Heart left ventricle (tissue), 16 donors: ENCODE measurements at regions not wholly inside any gene's neighbourhood (a gene's known extent, or its start where the extent isn't known, plus 50 kb on each side); places are given as distances from the start of the nearest gene placed in this dataset.

ENCODE experiments used
- ATAC-seq, 4 donors: fragments of 200-7000 bp; cut with Tn5 transposase; one replicate each; pipeline ENCODE4 v1.9.1; 2020 to 2022; ENCODE audit warnings: moderate library complexity in 4 of 4, mild to moderate bottlenecking in 3 of 4, moderate number of reproducible peaks in 1 of 4
- DNase-seq, 5 donors: peaks; one replicate each; pipeline ENCODE4 v3.0.0-alpha.2; 2020
- H3K27ac ChIP-seq, 12 donors: fragments of 200-600 bp; sonication (generic) in 4 of 12; one replicate each; pipeline versions ENCODE4 v1.5.0 to v1.8.0; 2016 to 2022; ENCODE audit warnings: mild to moderate bottlenecking in 2 of 12
- H3K27me3 ChIP-seq, 9 donors: fragments of 200-600 bp; sonication (generic) in 2 of 9; one replicate each; pipeline versions ENCODE4 v1.5.1 to v1.8.0; 2016 to 2022; ENCODE audit warnings: mild to moderate bottlenecking in 3 of 9
- H3K36me3 ChIP-seq, 9 donors: fragments of 200-600 bp; sonication (generic) in 2 of 9; one replicate each; pipeline versions ENCODE4 v1.5.0 to v1.8.0; 2018 to 2022; ENCODE audit warnings: mild to moderate bottlenecking in 2 of 9
- H3K4me1 ChIP-seq, 12 donors: fragments of 200-600 bp; sonication (generic) in 4 of 12; one replicate each; pipeline versions ENCODE4 v1.5.0 to v1.8.0; 2016 to 2022; ENCODE audit warnings: mild to moderate bottlenecking in 3 of 12
- H3K4me3 ChIP-seq, 12 donors: fragments of 200-600 bp; sonication (generic) in 4 of 12; one replicate each; pipeline versions ENCODE4 v1.5.0 to v1.8.0; 2017 to 2022; ENCODE audit warnings: mild to moderate bottlenecking in 9 of 12, moderate library complexity in 4 of 12
- H3K9me3 ChIP-seq, 12 donors: fragments of 200-600 bp; sonication (generic) in 4 of 12; one replicate each; pipeline versions ENCODE4 v1.5.0 to v1.8.0; 2016 to 2022; ENCODE audit warnings: mild to moderate bottlenecking in 1 of 12
- POLR2A ChIP-seq, 2 donors: fragments of 450-650 bp; IDR thresholded peaks; one replicate each; pipeline ENCODE4 v1.6.1; 2017; ENCODE audit warnings: antibody characterized with exemption in 2 of 2, mild to moderate bottlenecking in 2 of 2, moderate library complexity in 2 of 2
- WGBS, 4 donors: extraction: QIAGEN DNeasy Blood & Tissue Kit in 2 of 4; methylation state at CpG; one replicate each; pipeline versions ENCODE4 v1.1.5 to v1.1.7; 2013 to 2018; 5-methylcytosine and 5-hydroxymethylcytosine counted together
- intact Hi-C, 10 donors: fragments of 100-400 bp; cut with DNase I; formaldehyde crosslinking; loops; one replicate each; pipeline versions ENCODE4 v1.11.1 to v1.14.2; 2022
- TF ChIP-seq, protein P1 (sequence below), 12 donors: fragments of 200-600 bp; sonication (generic) in 4 of 12; IDR thresholded peaks; one replicate each; pipeline versions ENCODE4 v1.5.0 to v1.8.0; 2018 to 2022; ENCODE audit warnings: antibody characterized with exemption in 12 of 12, mild to moderate bottlenecking in 5 of 12
- donor health status: ischemic (EF 13 %, LVEDD 7.1; RV severe dilation, severe dysfunction).
- donor health status: healthy with polysubstance abuse.
- donor health status: DM: no; HTN: yes; CAD: no.
- donor health status: DM: no; HTN: no; CAD: no.
- donor health status: ischemic (EF 25% LVEDD 6.9; RV normal size, moderate dysfunction).
- donor health status: ischemic (EF 25% LVEDD 5.7; RV mildly dilated, moderate dysfunction).
- donor health status: healthy.
- donor health status: DM: yes; HTN: yes; CAD: no.
- donor health status: ischemic (EF 35%, LVEDD 5.7; RV mildly dilated, moderate dysfunction).
- donor health status: nonischemic (EF 11% LVEDD 7.7; RV severe dilation, severe dysfunction).
- donor health status: DM: yes; HTN: yes; CAD: no.
- donor health status: PGD.
- donor health status: ischemic (EF 29% LVEDD 5.4; RV normal size, mild dysfunction).
- donor health status: nonischemic (EF 23%, LVEDD 6.1; RV moderate dilation, normal function).

DNA sequence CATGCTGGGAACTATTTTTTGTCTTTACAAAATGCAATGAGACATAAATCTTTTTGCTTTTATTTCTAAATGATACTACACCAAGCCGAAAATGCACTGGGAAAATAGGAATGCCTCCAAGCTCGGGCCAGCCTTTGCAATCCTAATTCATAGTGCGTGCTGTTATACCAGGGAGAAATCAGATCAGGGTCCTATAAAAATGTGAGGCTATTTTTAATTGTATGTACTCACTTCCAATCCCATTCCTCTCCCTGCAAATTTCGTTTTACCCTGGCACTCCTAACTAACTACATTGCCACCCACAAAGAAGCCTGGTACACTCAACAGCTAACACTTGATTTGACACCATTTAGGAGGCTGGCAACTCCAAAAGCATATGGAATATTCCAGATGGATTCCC is 350.6 kb upstream of the ZFP64 start:
- no peak overlapping the region for H3K4me3 ChIP-seq
- no peaks in the 10 kb centered on the region for H3K4me1 ChIP-seq

DNA sequence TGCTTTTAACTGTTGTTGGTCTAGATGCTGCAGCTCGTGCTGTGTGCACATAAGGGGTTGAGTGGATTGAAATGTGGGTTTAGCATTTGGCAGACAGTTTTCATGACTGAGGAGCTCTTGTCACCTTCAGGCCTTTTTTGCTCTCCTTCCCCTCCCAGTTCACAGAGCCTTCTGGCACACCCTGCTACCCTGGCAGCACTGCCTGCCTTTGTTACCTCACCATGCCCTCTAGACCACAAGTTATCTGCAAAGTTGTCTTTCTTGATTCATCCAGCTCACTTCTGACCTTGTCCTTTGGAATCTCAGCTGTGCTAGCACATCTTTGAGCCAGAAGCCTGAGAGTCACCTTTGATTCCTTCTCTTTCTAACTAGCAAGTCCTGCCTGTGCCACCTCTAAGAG is 348.9 kb upstream of the ZFP64 start:
- TF ChIP-seq, protein P1, sequence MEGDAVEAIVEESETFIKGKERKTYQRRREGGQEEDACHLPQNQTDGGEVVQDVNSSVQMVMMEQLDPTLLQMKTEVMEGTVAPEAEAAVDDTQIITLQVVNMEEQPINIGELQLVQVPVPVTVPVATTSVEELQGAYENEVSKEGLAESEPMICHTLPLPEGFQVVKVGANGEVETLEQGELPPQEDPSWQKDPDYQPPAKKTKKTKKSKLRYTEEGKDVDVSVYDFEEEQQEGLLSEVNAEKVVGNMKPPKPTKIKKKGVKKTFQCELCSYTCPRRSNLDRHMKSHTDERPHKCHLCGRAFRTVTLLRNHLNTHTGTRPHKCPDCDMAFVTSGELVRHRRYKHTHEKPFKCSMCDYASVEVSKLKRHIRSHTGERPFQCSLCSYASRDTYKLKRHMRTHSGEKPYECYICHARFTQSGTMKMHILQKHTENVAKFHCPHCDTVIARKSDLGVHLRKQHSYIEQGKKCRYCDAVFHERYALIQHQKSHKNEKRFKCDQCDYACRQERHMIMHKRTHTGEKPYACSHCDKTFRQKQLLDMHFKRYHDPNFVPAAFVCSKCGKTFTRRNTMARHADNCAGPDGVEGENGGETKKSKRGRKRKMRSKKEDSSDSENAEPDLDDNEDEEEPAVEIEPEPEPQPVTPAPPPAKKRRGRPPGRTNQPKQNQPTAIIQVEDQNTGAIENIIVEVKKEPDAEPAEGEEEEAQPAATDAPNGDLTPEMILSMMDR (IDR thresholded peaks at IDR 0.05) = no peak
- no peak for TF ChIP-seq POLR2A (IDR thresholded peaks at IDR 0.05)
- intact Hi-C loops = no loop called here
- 62 to 89% (median 75%) methylated on average over 1 of the region's 1 CpG for WGBS, 4 donors

More for the DNA sequence above, 350.6 kb upstream of the ZFP64 start:
- 72 to 78% (median 75%) methylated on average over 4 of the region's 4 CpGs for WGBS, 4 donors
- TF ChIP-seq POLR2A (IDR thresholded peaks at IDR 0.05) = no peak
- Histone ChIP-seq H3K36me3 (no peaks in the 10 kb centered on the region), H3K27me3 (peaks cover 0 to 9% (median 0%) of the 10 kb centered on the region in 9 donors), H3K27ac (no peak overlapping the region), H3K9me3 (peaks cover 0 to 4% (median 0%) of the 10 kb centered on the region in 12 donors)
- ATAC-seq (no peak), DNase-seq (no peak)
- intact Hi-C loops = no loop called here

DNA sequence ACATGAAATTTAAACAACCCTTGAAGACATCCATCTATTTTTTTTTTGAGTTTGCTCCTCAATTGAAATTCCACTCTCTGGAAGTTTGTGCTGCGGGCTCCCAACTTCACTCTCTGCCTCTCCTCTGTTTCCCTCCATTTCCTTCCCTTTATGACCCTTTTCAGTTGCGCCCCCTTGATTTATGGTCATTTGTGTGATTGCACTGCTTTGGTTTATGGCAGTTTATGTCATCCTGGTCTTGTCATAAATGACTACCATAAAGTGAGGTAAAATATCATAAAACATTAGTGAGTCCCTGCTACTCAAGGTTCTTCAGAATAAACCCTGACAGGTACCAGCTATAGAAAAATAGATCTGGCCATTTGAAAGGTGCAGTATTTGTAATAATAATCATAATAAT is 348.3 kb upstream of the ZFP64 start:
- Histone ChIP-seq H3K4me3 (no peak overlapping the region), H3K36me3 (no peaks in the 10 kb centered on the region), H3K9me3 (peaks cover 0 to 4% (median 0%) of the 10 kb centered on the region in 12 donors), H3K27me3 (peaks cover 0 to 9% (median 0%) of the 10 kb centered on the region in 9 donors), H3K4me1 (no peaks in the 10 kb centered on the region), H3K27ac (no peak overlapping the region)
- WGBS, 4 donors = 76 to 82% (median 79%) methylated on average over 2 of the region's 2 CpGs
- TF ChIP-seq POLR2A (IDR thresholded peaks at IDR 0.05) = no peak
- TF ChIP-seq, protein P1 (IDR thresholded peaks at IDR 0.05) = no peak
- ATAC-seq (no peak), DNase-seq (no peak)
- intact Hi-C loops = no loop called here

More for the DNA sequence above, 348.9 kb upstream of the ZFP64 start:
- Histone ChIP-seq H3K27ac (no peak overlapping the region), H3K4me1 (no peaks in the 10 kb centered on the region), H3K4me3 (no peak overlapping the region), H3K36me3 (no peaks in the 10 kb centered on the region), H3K9me3 (peaks cover 0 to 4% (median 0%) of the 10 kb centered on the region in 12 donors), H3K27me3 (peaks cover 0 to 9% (median 0%) of the 10 kb centered on the region in 9 donors)
- DNase-seq (no peak), ATAC-seq (no peak)

DNA sequence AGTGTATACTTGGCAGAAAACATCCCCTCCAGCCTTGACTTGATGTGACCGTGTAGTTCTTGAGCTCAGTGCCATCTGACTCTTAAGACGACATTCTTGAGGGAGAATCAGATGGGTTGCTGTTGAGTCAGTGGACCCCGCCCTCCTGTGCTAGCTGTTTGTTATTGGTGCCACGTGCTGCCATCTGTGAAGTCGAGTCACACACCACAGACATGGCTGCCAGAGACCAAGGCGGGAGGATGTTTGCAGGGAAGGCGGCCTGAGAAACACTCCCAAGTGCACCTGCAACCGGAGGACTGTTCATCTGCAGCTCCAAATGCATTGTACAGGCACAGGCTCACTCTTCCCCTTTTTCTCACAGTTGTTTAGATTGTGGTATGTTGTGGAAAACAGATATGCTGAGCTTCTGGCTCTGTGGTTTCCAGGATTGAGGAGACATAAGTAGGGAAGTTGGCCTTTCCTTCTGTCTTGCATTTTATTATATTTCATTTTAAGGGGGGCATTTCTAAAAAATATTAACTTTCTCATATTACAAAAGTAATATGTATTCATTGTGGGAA is 345.3 kb upstream of the ZFP64 start:
- H3K9me3 ChIP-seq = no peaks in the 10 kb centered on the region
- H3K4me3 ChIP-seq = no peak overlapping the region
- peaks cover 0 to 9% (median 0%) of the 10 kb centered on the region in 9 donors for H3K27me3 ChIP-seq
- intact Hi-C loops = no loop called here
- no peaks in the 10 kb centered on the region for H3K36me3 ChIP-seq
- ATAC-seq (no peak), DNase-seq (no peak)
- 85 to 93% (median 88%) methylated on average over 8 of the region's 8 CpGs for WGBS, 4 donors
- H3K4me1 ChIP-seq = no peaks in the 10 kb centered on the region
- no peak for TF ChIP-seq POLR2A (IDR thresholded peaks at IDR 0.05)
- TF ChIP-seq, protein P1 (IDR thresholded peaks at IDR 0.05) = no peak
- no peak overlapping the region for H3K27ac ChIP-seq

DNA sequence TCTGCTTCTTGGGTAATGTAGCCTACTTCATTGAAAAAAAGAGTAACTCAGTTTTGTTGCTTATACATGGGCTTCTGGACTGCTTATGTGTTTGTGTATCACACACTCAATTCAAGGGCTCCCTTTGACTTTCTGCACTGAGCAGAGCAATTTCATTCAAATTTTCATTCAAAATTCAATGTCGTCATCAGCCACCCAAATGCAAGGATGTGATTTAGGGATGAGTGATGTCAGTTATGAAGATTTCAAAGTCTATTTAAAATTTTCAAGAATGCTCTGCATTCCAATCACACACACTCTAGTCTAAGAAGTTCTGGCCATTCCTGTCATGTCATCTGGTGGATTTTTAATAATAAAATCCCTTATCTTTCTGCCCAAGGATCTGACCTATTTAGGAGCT is 344.5 kb upstream of the ZFP64 start:
- DNase-seq (no peak), ATAC-seq (no peak)
- intact Hi-C loops = no loop called here
- no peak for TF ChIP-seq POLR2A (IDR thresholded peaks at IDR 0.05)
- TF ChIP-seq, protein P1 (IDR thresholded peaks at IDR 0.05) = no peak
- Histone ChIP-seq H3K4me1 (no peaks in the 10 kb centered on the region), H3K36me3 (no peaks in the 10 kb centered on the region), H3K27me3 (peaks cover 0 to 9% (median 0%) of the 10 kb centered on the region in 9 donors), H3K27ac (no peak overlapping the region), H3K9me3 (no peaks in the 10 kb centered on the region), H3K4me3 (no peak overlapping the region)
- 88 to 93% (median 89%) methylated on average over 1 of the region's 1 CpG for WGBS, 4 donors
